ENCODE measurements at regions not wholly inside any gene's neighbourhood (a gene's known extent, or its start where the extent isn't known, plus 50 kb on each side); places are given as distances from the start of the nearest gene placed in this dataset.

GRCh38 chr10:53140506-53140905, 367.9 kb upstream of the MBL2 start:
- DNase-seq, result no peak

DNA sequence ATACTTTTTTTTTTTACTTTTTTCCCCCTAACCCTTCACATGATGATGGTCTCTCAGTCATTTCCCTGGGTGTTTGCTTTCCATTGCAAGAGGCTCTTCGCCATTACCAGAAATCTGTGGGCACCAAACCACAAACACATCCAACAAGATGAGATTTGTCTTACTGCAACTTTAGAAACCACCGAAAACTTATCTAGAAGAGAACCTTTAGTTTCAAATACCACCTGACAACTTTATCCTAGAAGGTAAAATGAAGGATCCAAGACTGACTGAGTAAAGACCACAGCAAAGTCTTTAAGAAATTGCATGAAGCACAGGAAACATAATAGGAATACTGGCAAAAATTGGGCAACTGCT, 363.3 kb upstream of the MBL2 start:
- no peak for DNase-seq

GRCh38 chr10:53135213-53135896, 362.8 kb upstream of the MBL2 start:
- DNase-seq, result no peak

DNA sequence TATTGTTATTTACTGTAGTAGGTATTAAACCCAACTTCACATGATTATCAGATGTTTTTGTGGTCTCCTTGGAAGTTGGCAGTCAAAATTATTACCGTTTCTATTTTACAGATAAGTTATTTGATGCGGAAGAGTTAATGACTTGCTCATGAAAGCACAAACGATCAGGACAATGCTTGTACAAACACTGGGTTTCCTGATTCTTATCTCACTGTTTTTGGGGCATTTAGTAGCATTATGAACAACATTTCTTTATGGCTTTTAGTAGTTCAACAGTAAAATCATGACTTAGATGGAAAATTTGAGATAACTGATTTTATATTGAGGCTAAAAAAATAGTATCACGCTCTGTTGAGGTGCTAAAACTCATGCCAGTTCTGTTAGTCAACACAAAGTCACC, 361.5 kb upstream of the MBL2 start:
- DNase-seq, result no peak

DNA sequence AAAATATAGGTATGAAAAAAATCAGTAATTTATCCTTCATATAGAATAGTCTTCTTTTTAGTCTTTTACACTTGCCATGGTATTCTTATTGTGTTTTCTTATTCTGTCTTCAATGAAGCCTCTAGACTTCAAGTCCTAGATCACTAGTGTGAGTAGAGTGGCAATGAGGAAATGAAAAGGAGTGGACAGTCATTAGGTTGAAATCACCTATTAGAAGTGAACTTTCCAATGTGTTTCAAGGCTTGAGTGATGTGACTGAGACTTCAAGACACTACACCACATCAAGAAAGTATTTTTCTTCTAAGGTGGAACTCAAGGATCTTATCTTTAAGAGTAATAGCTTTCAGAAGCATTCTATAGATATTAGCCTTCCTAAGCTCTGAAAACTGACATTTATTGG, 357.8 kb upstream of the MBL2 start:
- no peak for DNase-seq

- DNase-seq, result no peak
These were observed 355.1 kb upstream of the MBL2 start for GRCh38 chr10:53127686-53128085.

- DNase-seq, result no peak
These were observed 350.7 kb upstream of the MBL2 start for GRCh38 chr10:53123311-53123710.

- DNase-seq, result no peak
These were observed 349.7 kb upstream of the MBL2 start for GRCh38 chr10:53122281-53122680.

DNA sequence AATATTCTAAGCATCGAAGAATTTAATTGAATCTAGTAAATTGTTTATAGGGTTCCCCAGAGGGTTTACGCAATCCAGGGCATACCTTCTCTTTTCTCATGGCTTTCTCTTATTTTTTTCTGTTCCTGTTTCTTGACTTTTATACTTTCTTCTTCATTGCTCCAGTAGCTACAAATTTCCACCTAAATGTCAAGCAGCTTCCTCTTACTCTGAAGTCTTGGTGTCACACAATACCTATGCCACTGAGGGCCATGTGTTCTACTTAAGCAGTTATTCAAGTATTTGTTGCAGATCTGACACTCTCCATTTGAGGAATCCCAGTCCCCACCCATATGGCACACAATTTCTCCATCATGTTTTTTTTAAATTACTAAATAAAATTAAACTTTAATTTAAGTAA, 343.1 kb upstream of the MBL2 start:
- DNase-seq, result no peak

GRCh38 chr10:53111529-53111928, 338.9 kb upstream of the MBL2 start:
- no peak for DNase-seq

DNA sequence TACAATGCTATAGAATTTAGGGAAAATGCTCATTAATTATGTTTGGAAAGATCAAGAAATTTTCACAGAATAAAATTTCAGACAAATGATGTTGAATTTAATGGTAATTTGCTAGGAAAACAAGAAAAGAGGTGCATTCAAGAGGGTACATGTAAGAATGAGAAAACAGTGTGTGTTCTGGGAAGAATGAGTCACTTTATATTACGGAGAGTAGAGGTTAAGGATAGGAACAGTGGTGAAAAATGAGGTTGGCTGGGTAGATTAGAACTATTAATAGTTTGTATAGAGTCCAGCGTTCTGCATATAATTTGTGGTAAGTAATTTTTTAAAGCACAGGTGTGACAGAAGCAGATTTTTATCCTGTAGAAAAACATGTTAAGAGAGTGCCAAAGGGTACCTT, 336.7 kb upstream of the MBL2 start:
- DNase-seq, result no peak

DNA sequence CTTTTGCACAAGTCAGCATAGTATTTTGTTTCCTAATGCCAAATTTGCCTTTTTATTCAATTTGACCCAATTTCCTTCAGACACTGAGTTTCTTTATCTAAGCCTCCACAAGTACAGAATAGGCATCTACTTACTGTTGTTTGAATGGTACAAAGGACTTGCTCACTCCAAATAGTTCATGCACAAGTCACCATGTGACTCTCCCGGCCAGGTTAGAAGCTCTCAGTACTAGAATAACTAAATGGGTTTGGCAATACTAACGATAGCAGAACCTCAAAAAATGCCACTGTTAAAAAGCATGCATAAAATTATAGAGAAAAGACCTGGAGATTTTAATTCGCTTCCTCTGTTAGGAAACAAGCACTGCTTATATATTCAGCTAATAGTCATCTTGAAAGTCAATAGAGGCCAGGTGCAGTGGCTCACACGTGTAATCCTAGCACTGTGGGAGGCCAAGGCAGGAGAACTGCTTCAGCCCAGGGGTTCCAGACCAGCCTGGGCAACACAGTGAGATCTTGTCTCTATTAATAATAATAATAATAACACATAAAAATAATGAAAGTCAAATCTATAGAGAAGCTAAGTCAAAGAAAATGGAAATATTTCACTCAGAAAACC, 335.8 kb upstream of the MBL2 start:
- no peak for DNase-seq

DNA sequence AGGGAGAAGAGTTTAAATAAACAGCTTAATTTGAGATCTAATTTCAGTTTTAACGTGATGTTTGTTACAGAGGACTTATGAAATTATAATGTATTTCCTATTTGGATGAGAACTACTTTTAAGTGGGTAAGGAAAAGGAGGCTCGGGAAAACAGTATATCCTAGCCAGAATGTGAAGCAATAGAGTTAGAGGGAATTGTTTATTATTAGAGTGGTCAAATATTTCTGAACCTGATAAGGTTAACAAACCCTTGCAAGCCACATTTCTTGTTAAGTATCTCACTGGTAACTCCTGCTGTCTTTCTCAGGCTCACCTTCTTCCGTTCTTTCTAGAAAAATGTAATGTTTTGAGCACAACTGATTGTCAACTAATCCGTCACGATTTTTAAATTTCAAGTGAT, 335.1 kb upstream of the MBL2 start:
- DNase-seq, result no peak

DNA sequence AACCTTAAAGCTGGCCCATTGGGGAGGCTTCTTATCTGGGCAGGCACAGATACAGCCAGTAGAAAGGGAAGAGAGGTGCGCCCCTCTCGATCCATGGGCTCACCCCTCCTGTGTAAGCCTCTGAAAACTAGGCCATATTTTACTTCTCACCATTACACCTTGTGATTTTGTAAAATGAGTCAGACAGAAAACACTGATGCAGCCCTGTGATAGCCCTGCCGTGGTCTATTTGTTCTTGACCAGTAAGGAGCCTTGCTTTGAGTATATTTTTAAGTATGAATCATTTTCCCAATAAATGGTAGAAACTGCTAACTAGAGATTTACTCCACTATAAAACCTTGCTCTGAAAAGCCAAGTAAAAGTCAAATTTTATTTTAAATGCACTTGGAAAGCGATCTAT, 329.8 kb upstream of the MBL2 start:
- DNase-seq, result no peak

DNA sequence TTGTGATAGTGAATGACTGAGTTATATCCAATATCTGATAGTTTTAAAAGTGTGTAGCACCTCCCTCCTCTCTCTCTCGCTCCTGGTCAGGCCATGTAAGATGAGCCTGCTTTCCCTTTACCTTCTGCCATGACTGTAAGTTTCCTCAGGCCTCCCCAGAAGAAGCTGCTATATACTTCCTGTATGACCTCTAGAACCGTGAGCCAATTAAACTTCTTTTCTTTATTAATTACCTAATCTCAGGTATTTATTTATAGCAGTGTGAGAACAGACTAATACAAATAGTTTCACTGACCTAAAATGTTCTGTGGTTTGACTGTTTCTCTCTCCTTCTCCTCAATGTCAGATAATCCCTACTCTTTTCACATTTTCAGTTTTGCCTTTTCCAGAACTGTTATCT, 321.3 kb upstream of the MBL2 start:
- no peak for DNase-seq

- no peak for DNase-seq
These were observed 319.0 kb upstream of the MBL2 start for GRCh38 chr10:53091574-53091973.

DNA sequence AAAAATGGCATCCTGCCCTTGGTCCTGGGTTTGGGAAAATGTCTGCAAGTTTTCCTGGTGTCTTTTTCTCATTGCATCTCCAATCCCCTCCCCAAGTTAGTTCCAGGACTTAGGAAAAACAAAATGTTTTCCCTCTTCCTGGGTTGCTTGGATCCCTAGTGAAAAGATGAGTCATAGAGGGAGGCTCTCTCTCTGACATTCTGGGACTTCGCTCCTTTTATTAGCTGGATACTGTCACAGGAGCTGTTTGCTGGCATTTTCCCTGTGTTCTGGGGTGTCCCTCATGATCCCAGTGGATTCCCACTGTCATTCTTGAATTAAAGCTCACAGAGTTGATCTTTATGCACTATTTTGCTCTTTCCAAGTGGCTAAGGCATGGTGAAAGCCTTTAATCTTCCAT, 316.4 kb upstream of the MBL2 start:
- DNase-seq, result no peak

DNA sequence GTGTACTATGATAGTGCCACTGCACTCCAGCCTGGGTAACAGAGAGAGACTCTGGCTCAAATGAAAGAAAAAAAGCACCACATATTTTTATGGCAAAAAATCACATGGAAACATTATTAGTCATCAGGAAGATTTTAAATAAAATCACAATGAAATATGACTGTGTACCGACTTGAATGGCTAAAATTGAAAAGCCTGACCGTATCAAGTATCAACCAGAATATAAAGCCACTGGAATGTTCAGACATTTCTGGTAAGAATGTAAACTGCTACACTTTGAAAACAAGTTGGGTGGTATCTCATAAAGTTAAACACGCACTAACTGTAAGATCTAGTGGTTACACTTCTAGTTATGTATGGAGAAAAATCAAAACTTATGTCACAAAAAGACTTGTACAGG, 306.7 kb upstream of the MBL2 start:
- no peak for DNase-seq

GRCh38 chr10:53076948-53077347, 304.4 kb upstream of the MBL2 start:
- DNase-seq, result no peak

GRCh38 chr10:53075469-53075868, 302.9 kb upstream of the MBL2 start:
- DNase-seq, result no peak

DNA sequence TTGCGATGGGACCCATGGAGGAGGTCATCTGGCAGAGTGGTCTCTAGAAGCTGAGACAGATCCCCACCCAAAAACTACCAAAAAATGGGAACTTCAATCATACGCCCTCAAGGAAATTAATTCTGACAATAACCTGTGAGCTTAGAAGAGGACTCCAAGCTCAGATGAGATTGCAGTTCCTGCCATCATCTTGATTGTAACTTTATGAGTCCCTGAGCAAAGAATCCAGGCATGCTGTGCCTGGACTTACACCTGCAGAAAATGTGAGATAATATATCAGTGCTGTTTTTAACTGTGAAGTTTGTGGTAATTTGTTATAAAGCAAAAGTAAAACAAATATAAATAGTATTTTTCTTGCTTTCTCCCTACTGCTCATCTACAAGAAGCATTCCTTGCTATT, 299.6 kb upstream of the MBL2 start:
- DNase-seq, result no peak

GRCh38 chr10:53071505-53072125, 299.0 kb upstream of the MBL2 start:
- DNase-seq, result no peak

DNA sequence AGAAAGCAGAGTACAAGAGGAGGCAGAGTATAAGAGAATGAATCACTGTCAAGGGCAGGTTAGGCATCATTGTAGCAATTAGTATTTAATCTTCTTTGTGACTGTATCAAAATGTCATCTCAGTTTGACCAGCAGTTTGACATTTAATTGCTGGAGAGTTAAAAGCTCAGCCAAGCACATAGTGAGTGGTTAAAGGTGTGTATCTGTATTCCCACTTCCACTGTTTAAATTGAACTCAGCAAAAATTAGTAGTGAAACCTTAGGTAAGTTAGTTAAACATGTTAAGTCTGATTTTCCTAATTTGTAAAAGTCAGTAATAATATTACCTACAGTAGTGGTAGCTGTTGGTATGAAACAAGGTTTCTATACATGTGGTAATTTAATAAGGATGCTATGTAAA, 296.4 kb upstream of the MBL2 start:
- DNase-seq, result no peak

DNA sequence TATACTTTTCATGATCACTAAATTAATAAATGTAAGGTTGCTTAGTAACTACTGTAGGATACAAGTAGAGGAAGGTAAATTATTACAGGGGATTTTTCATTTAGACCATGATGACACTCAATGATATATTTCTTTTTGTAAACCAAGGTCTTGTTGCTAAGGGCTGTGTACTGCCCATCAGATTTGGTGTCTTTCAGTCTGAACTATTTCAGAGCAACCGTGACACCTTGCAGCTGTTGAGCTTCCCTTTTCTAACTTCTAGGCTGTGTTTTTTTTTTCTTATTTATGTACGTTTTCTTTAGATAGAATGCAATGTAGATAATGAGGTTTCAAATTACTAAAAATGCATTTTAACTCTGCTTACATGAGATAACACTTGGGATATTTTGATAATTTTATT, 292.0 kb upstream of the MBL2 start:
- DNase-seq, result no peak

- no peak for DNase-seq
These were observed 291.2 kb upstream of the MBL2 start for GRCh38 chr10:53063805-53064204.

All from EL (cell line).